ENCODE measurements at regions not wholly inside any gene's neighbourhood (a gene's known extent, or its start where the extent isn't known, plus 50 kb on each side); places are given as distances from the start of the nearest gene placed in this dataset.

GRCh38 chr2:217444509-217444908, 558.3 kb downstream of the TNS1 start:
- TF ChIP-seq SIN3A (IDR thresholded peaks at IDR 0.05; ENCODE audit: borderline replicate concordance, low read depth, low read length) (no peak), PBX3 (IDR thresholded peaks at IDR 0.05) (no peak), TAF1 (IDR thresholded peaks at IDR 0.05; ENCODE audit: borderline replicate concordance, low read depth, low read length) (no peak), MEF2A (IDR thresholded peaks at IDR 0.05; ENCODE audit: borderline replicate concordance, low read depth) (no peak), YY1 (IDR thresholded peaks at IDR 0.05; ENCODE audit: low read depth) (no peak)
- POLR2A ChIA-PET = no interaction called here
- H3K4me2 ChIP-seq = no peak overlapping the region
- H4K20me1 ChIP-seq (ENCODE audit: insufficient read depth) = no peaks in the 10 kb centered on the region
- H3K4me3 ChIP-seq (ENCODE audit: low read depth in 2 of 2, low read length in 1 of 2) = no peak overlapping the region
- H3K9me3 ChIP-seq = no peaks in the 10 kb centered on the region
- no peaks in the 10 kb centered on the region for H3K79me2 ChIP-seq (ENCODE audit: insufficient read depth)
- H3K27ac ChIP-seq (ENCODE audit: low read depth in 2 of 2, low read length in 1 of 2) = no peak overlapping the region
- CTCF ChIA-PET = no interaction called here
- no peaks in the 10 kb centered on the region for H3F3A ChIP-seq (replicated peaks; ENCODE audit: insufficient read depth)
- H3K27me3 ChIP-seq (ENCODE audit: insufficient read depth) = no peaks in the 10 kb centered on the region
- no peaks in the 10 kb centered on the region for H3K4me1 ChIP-seq (ENCODE audit: control insufficient read depth in 1 of 2, insufficient read depth in 2 of 2, low read depth in 1 of 2, low read length in 1 of 2)
- H3K9me2 ChIP-seq = no peaks in the 10 kb centered on the region
- H3K36me3 ChIP-seq (replicated peaks in 1 of 2; ENCODE audit: control insufficient read depth in 1 of 2, insufficient read depth in 2 of 2, low read length in 1 of 2) = no peaks in the 10 kb centered on the region
- H2AFZ ChIP-seq (ENCODE audit: low read depth) = no peak overlapping the region
- no peak for DNase-seq
- H3K9ac ChIP-seq = no peak overlapping the region

- no peaks in the 10 kb centered on the region for H4K20me1 ChIP-seq (ENCODE audit: insufficient read depth)
- no peaks in the 10 kb centered on the region for H3K27me3 ChIP-seq (ENCODE audit: insufficient read depth)
- no peak overlapping the region for H3K27ac ChIP-seq (ENCODE audit: low read depth in 2 of 2, low read length in 1 of 2)
- H3K79me2 ChIP-seq (ENCODE audit: insufficient read depth) = no peaks in the 10 kb centered on the region
- CTCF ChIA-PET = no interaction called here
- POLR2A ChIA-PET = no interaction called here
- H2AFZ ChIP-seq (ENCODE audit: low read depth) = no peak overlapping the region
- no peaks in the 10 kb centered on the region for H3F3A ChIP-seq (replicated peaks; ENCODE audit: insufficient read depth)
- H3K9me3 ChIP-seq = no peaks in the 10 kb centered on the region
- WGBS (ENCODE audit: low lambda C conversion rate) = 86% methylated on average over 1 of the region's 1 CpG
- no peaks in the 10 kb centered on the region for H3K36me3 ChIP-seq (replicated peaks in 1 of 2; ENCODE audit: control insufficient read depth in 1 of 2, insufficient read depth in 2 of 2, low read length in 1 of 2)
- TF ChIP-seq, protein P1, sequence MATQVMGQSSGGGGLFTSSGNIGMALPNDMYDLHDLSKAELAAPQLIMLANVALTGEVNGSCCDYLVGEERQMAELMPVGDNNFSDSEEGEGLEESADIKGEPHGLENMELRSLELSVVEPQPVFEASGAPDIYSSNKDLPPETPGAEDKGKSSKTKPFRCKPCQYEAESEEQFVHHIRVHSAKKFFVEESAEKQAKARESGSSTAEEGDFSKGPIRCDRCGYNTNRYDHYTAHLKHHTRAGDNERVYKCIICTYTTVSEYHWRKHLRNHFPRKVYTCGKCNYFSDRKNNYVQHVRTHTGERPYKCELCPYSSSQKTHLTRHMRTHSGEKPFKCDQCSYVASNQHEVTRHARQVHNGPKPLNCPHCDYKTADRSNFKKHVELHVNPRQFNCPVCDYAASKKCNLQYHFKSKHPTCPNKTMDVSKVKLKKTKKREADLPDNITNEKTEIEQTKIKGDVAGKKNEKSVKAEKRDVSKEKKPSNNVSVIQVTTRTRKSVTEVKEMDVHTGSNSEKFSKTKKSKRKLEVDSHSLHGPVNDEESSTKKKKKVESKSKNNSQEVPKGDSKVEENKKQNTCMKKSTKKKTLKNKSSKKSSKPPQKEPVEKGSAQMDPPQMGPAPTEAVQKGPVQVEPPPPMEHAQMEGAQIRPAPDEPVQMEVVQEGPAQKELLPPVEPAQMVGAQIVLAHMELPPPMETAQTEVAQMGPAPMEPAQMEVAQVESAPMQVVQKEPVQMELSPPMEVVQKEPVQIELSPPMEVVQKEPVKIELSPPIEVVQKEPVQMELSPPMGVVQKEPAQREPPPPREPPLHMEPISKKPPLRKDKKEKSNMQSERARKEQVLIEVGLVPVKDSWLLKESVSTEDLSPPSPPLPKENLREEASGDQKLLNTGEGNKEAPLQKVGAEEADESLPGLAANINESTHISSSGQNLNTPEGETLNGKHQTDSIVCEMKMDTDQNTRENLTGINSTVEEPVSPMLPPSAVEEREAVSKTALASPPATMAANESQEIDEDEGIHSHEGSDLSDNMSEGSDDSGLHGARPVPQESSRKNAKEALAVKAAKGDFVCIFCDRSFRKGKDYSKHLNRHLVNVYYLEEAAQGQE (IDR thresholded peaks at IDR 0.05; ENCODE audit: low read depth, low read length) = no peak
- no peak for TF ChIP-seq ELF1 (IDR thresholded peaks at IDR 0.05)
- no peak for TF ChIP-seq GABPA (IDR thresholded peaks at IDR 0.05; ENCODE audit: low read depth)
- no peak for TF ChIP-seq FOSL2 (IDR thresholded peaks at IDR 0.05; ENCODE audit: borderline replicate concordance, low read depth)
- no peak for DNase-seq
- no peak overlapping the region for H3K4me2 ChIP-seq
- H3K4me1 ChIP-seq (ENCODE audit: control insufficient read depth in 1 of 2, insufficient read depth in 2 of 2, low read depth in 1 of 2, low read length in 1 of 2) = no peaks in the 10 kb centered on the region
- H3K9ac ChIP-seq = no peak overlapping the region
- H3K9me2 ChIP-seq = no peaks in the 10 kb centered on the region
- H3K4me3 ChIP-seq (ENCODE audit: low read depth in 2 of 2, low read length in 1 of 2) = no peak overlapping the region
Measured at GRCh38 chr2:217443601-217444000, 559.2 kb downstream of the TNS1 start.
